HepG2 (cell line): ENCODE measurements at regions not wholly inside any gene's neighbourhood (a gene's known extent, or its start where the extent isn't known, plus 50 kb on each side); places are given as distances from the start of the nearest gene placed in this dataset.

Source experiments
- ATAC-seq: fragments of 200-7000 bp; cut with Tn5 transposase; 3 replicates; pipeline ENCODE4 v1.9.1; 2020; ENCODE audit warnings: mild to moderate bottlenecking, moderate library complexity
- BruUV-seq: library from RNA; stranded (reverse); fragments of 400-500 nt; replicated peaks from 2 replicates; lab custom pipeline; 2021; lab: Mats Ljungman, UMichigan
- CTCF ChIA-PET: fragments of 300-600 bp; formaldehyde crosslinking; extraction: SDS; loops from one replicate; lab custom pipeline; 2021; ENCODE audit warnings: low total read pairs, inconsistent platforms, low intra/inter-chr PET ratio; lab: Yijun Ruan, JAX
- POLR2A ChIA-PET: fragments of 350-600 bp; sonication (Branson Sonifier 250); formaldehyde crosslinking; loops from one replicate; lab custom pipeline; 2020; ENCODE audit warnings: antibody characterized with exemption, inconsistent platforms; lab: Yijun Ruan, JAX
- DNase-seq: peaks from one replicate; pipeline ENCODE4 v3.0.0-alpha.2; 2015; ENCODE audit warnings: low spot score
- FAIRE-seq: peaks from 3 replicates; lab custom pipeline; 2011; peaks lifted over from hg19 to GRCh38; lab: Jason Lieb, UNC
- H2AFZ ChIP-seq: one replicate; pipeline ENCODE4 v1.6.1; 2011; ENCODE audit warnings: low read length, inconsistent platforms
- H3K27ac ChIP-seq: fragments of 300-600 bp; 3 replicates; pipeline ENCODE4 v1.8.0; 2011; ENCODE audit warnings: mixed run types, mild to moderate bottlenecking, mixed read lengths, low read length, inconsistent platforms; ENCODE audit not compliant: insufficient read depth; ENCODE audit errors: extremely low read length
- H3K27me3 ChIP-seq, 2 experiments: fragments of 200-600 bp in 1 of 2; 2 replicates in 1 of 2; 3 replicates in 1 of 2; pipeline versions ENCODE4 v1.6.0 to v1.8.0; 2011; ENCODE audit warnings: low read length in 2 of 2, mild to moderate bottlenecking in 2 of 2, moderate library complexity in 2 of 2, inconsistent platforms in 1 of 2; ENCODE audit not compliant: insufficient read depth in 2 of 2, control insufficient read depth in 1 of 2
- H3K36me3 ChIP-seq, 2 experiments: fragments of 200-600 bp in 1 of 2; replicated peaks in 1 of 2; 2 replicates in 1 of 2; 3 replicates in 1 of 2; pipeline versions ENCODE4 v1.5.1 to v1.8.0; 2011; ENCODE audit warnings: low read length in 2 of 2, inconsistent platforms in 1 of 2; ENCODE audit not compliant: insufficient read depth in 2 of 2, control insufficient read depth in 1 of 2
- H3K4me1 ChIP-seq: 2 replicates; pipeline ENCODE4 v1.5.1; 2012; ENCODE audit warnings: low read length, inconsistent platforms; ENCODE audit not compliant: insufficient read depth
- H3K4me2 ChIP-seq: 2 replicates; pipeline ENCODE4 v1.6.0; 2011; ENCODE audit warnings: low read depth, low read length, inconsistent platforms
- H3K4me3 ChIP-seq, 3 experiments: fragments of 200-600 bp in 1 of 3; sonication (generic), shearing (Covaris generic) in 1 of 3; replicated peaks in 1 of 3; 2 replicates each; pipeline ENCODE4 v1.5.1; 2011 to 2016; ENCODE audit warnings: low read length in 3 of 3, inconsistent platforms in 2 of 3, low read depth in 2 of 3, mild to moderate bottlenecking in 2 of 3, control low read depth in 1 of 3, mixed read lengths in 1 of 3; ENCODE audit not compliant: insufficient read depth in 1 of 3
- H3K79me2 ChIP-seq: one replicate; pipeline ENCODE4 v1.6.1; 2011; ENCODE audit warnings: low read length, inconsistent platforms; ENCODE audit not compliant: insufficient read depth
- H3K9ac ChIP-seq: 2 replicates; pipeline ENCODE4 v1.6.0; 2011; ENCODE audit warnings: mild to moderate bottlenecking, low read depth, low read length, inconsistent platforms; ENCODE audit not compliant: insufficient read depth
- H3K9me3 ChIP-seq: 2 replicates; pipeline ENCODE4 v1.5.1; 2012; ENCODE audit warnings: mild to moderate bottlenecking, low read length
- H4K20me1 ChIP-seq: 2 replicates; pipeline ENCODE4 v1.6.0; 2011; ENCODE audit warnings: inconsistent platforms, mild to moderate bottlenecking, low read length, moderate library complexity; ENCODE audit not compliant: insufficient read depth
- ASH2L ChIP-seq: fragments of 300-600, 200-600 bp; sonication (generic); IDR thresholded peaks from 2 replicates; pipeline ENCODE4 v1.7.0; 2017; ENCODE audit warnings: low read depth, mild to moderate bottlenecking, moderate library complexity, mixed read lengths, low read length; ENCODE audit not compliant: insufficient read length
- ATAD3A ChIP-seq: sonication (generic); formaldehyde crosslinking; IDR thresholded peaks from 2 replicates; pipeline ENCODE4 v1.4.0; 2020; ENCODE audit warnings: missing genetic modification reagents
- CEBPG ChIP-seq: IDR thresholded peaks from 2 replicates; pipeline ENCODE4 v1.6.1; 2016
- FOSL1 ChIP-seq: sonication (generic); formaldehyde crosslinking; IDR thresholded peaks from 2 replicates; pipeline ENCODE4 v1.9.0; 2021; ENCODE audit warnings: missing genetic modification reagents, borderline replicate concordance
- FOXM1 ChIP-seq: sonication (generic); formaldehyde crosslinking; IDR thresholded peaks from 2 replicates; pipeline ENCODE4 v1.5.0; 2020; ENCODE audit warnings: missing genetic modification reagents
- FOXO1 ChIP-seq: sonication (generic); formaldehyde crosslinking; IDR thresholded peaks from 2 replicates; pipeline ENCODE4 v1.4.0; 2020; ENCODE audit warnings: missing genetic modification reagents
- MED8 ChIP-seq: sonication (generic); formaldehyde crosslinking; IDR thresholded peaks from 2 replicates; pipeline ENCODE4 v1.8.1; 2023; ENCODE audit warnings: mild to moderate bottlenecking, missing genetic modification reagents; ENCODE audit not compliant: insufficient replicate concordance
- NR2F1 ChIP-seq, 2 experiments: fragments of 450-650 bp in 1 of 2; formaldehyde crosslinking in 1 of 2; IDR thresholded peaks; 2 replicates each; pipeline versions ENCODE4 v1.5.0 to v1.6.1; 2016 to 2020; ENCODE audit warnings: mild to moderate bottlenecking in 1 of 2, missing compliant biosample characterization in 1 of 2, missing genetic modification reagents in 1 of 2, moderate library complexity in 1 of 2
- PHF20 ChIP-seq: sonication (generic); formaldehyde crosslinking; IDR thresholded peaks from 2 replicates; pipeline ENCODE4 v1.5.0; 2020; ENCODE audit warnings: mild to moderate bottlenecking, missing genetic modification reagents
- RAD21 ChIP-seq: fragments of 450-650 bp; formaldehyde crosslinking; IDR thresholded peaks from 2 replicates; pipeline ENCODE4 v1.5.0; 2020; ENCODE audit warnings: mild to moderate bottlenecking
- SALL1 ChIP-seq: sonication (generic); formaldehyde crosslinking; IDR thresholded peaks from 2 replicates; pipeline ENCODE4 v1.8.0; 2022; ENCODE audit warnings: mild to moderate bottlenecking, missing genetic modification reagents
- TMF1 ChIP-seq: sonication (generic); formaldehyde crosslinking; IDR thresholded peaks from 2 replicates; pipeline ENCODE4 v1.8.1; 2022; ENCODE audit warnings: low read depth, missing genetic modification reagents
- XBP1 ChIP-seq: sonication (generic); formaldehyde crosslinking; IDR thresholded peaks from 2 replicates; pipeline ENCODE4 v1.5.0; 2020; ENCODE audit warnings: missing genetic modification reagents
- ZNF251 ChIP-seq: sonication (generic); formaldehyde crosslinking; IDR thresholded peaks from 2 replicates; pipeline ENCODE4 v1.9.0; 2021; ENCODE audit warnings: mild to moderate bottlenecking, missing genetic modification reagents
- ZNF276 ChIP-seq: sonication (generic); formaldehyde crosslinking; IDR thresholded peaks from 2 replicates; pipeline ENCODE4 v1.4.0; 2020; ENCODE audit warnings: mild to moderate bottlenecking, low read depth, missing genetic modification reagents
- ZNF3 ChIP-seq: IDR thresholded peaks from 2 replicates; pipeline ENCODE4 v1.7.0; 2017; ENCODE audit warnings: inconsistent platforms
- ZNF549 ChIP-seq: sonication (generic); formaldehyde crosslinking; IDR thresholded peaks from 2 replicates; pipeline ENCODE4 v1.5.0; 2020; ENCODE audit warnings: missing genetic modification reagents
- ZNF616 ChIP-seq: sonication (generic); formaldehyde crosslinking; IDR thresholded peaks from 2 replicates; pipeline ENCODE4 v1.5.0; 2020; ENCODE audit warnings: low read depth, mild to moderate bottlenecking, missing genetic modification reagents
- WGBS: methylation state at CpG from one replicate; pipeline ENCODE4 v1.1.6; 2017; ENCODE audit warnings: low lambda C conversion rate; 5-methylcytosine and 5-hydroxymethylcytosine counted together
- in situ Hi-C: cut with HindIII; loops from 2 replicates; pipeline ENCODE4 v1.10.0; 2017; ENCODE audit warnings: low pct_unique_long_range_greater_than_20kb; ENCODE audit not compliant: extremely low pct_ligation_motif_present
- intact Hi-C: fragments of 100-400 bp; cut with micrococcal nuclease; formaldehyde crosslinking; loops from one replicate; pipeline ENCODE4 v1.10.0; 2022; ENCODE audit not compliant: unreplicated experiment
- TF ChIP-seq, protein P1 (sequence below): sonication (generic); formaldehyde crosslinking; IDR thresholded peaks from 2 replicates; pipeline ENCODE4 v1.5.0; 2020; ENCODE audit warnings: missing genetic modification reagents
- TF ChIP-seq, protein P2 (sequence below): sonication (generic); formaldehyde crosslinking; IDR thresholded peaks from 2 replicates; pipeline ENCODE4 v1.8.1; 2023; ENCODE audit warnings: mild to moderate bottlenecking, missing genetic modification reagents, borderline replicate concordance

GRCh38 chr6:112524071-112524470 is 176.9 kb downstream of the RFPL4B start:
- Histone ChIP-seq H3K9me3 (no peaks in the 10 kb centered on the region), H3K27ac (no peak overlapping the region), H3K27me3 (no peaks in the 10 kb centered on the region), H3K4me2 (no peak overlapping the region), H3K4me3 (no peak overlapping the region), H2AFZ (no peak overlapping the region), H3K9ac (no peak overlapping the region), H3K79me2 (no peaks in the 10 kb centered on the region), H4K20me1 (no peaks in the 10 kb centered on the region), H3K4me1 (no peaks in the 10 kb centered on the region), H3K36me3 (no peaks in the 10 kb centered on the region)
- intact Hi-C loops, result no loop called here
- TF ChIP-seq NR2F1 (CRISPR knock-in tag; IDR thresholded peaks at IDR 0.05) (no peak), ZNF616 (CRISPR knock-in tag) (no peak), PHF20 (CRISPR knock-in tag) (no peak), CEBPG (CRISPR knock-in tag) (no peak), XBP1 (no peak), RAD21 (CRISPR knock-in tag) (no peak), MED8 (CRISPR knock-in tag) (no peak), ZNF549 (CRISPR knock-in tag) (no peak), ATAD3A (CRISPR knock-in tag) (no peak)
- POLR2A ChIA-PET, result no interaction called here
- DNase-seq (no peak), ATAC-seq (no peak), FAIRE-seq (no peak)
- 1% methylated on average over 2 of the region's 2 CpGs for WGBS
- no TSS peak for BruUV-seq
- in situ Hi-C loops, result no loop called here
- CTCF ChIA-PET, result no interaction called here

DNA sequence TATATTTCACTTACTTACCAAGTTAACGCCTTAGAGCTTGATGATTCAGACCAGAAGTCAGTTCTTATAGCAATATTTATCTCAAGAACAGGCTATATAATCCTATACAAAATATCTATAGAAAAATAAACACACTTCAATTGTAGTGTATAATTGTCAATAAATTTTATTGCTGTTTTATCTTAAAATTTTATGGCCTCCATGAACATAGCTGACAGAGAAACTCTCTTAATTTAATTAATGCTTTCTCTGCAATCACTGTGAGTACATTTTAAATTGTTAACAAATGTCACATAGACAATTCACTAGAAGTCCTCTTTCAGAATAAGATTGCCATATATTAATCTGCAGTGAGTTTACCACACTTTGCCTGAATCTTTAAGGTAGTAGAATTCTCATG is 178.6 kb downstream of the RFPL4B start:
- POLR2A ChIA-PET, result no interaction called here
- intact Hi-C loops, result no loop called here
- no peaks in the 10 kb centered on the region for H3K27me3 ChIP-seq
- H3K4me3 ChIP-seq, result no peak overlapping the region
- H2AFZ ChIP-seq, result no peak overlapping the region
- 1% methylated on average over 1 of the region's 1 CpG for WGBS
- CTCF ChIA-PET, result no interaction called here
- no peaks in the 10 kb centered on the region for H4K20me1 ChIP-seq
- BruUV-seq, result no TSS peak
- DNase-seq (no peak), FAIRE-seq (no peak), ATAC-seq (no peak)
- no peaks in the 10 kb centered on the region for H3K79me2 ChIP-seq
- no peaks in the 10 kb centered on the region for H3K4me1 ChIP-seq
- in situ Hi-C loops, result no loop called here
- no peak overlapping the region for H3K4me2 ChIP-seq
- H3K27ac ChIP-seq, result no peak overlapping the region
- no peaks in the 10 kb centered on the region for H3K9me3 ChIP-seq
- no peak overlapping the region for H3K9ac ChIP-seq
- no peaks in the 10 kb centered on the region for H3K36me3 ChIP-seq
- TF ChIP-seq TMF1 (CRISPR knock-in tag) (no peak), ASH2L (no peak), ZNF251 (no peak), FOSL1 (no peak), FOXO1 (CRISPR knock-in tag) (no peak), ZNF3 (CRISPR knock-in tag) (no peak), FOXM1 (CRISPR knock-in tag) (no peak), ZNF276 (CRISPR knock-in tag) (no peak), SALL1 (CRISPR knock-in tag) (no peak)
- TF ChIP-seq, protein P1, sequence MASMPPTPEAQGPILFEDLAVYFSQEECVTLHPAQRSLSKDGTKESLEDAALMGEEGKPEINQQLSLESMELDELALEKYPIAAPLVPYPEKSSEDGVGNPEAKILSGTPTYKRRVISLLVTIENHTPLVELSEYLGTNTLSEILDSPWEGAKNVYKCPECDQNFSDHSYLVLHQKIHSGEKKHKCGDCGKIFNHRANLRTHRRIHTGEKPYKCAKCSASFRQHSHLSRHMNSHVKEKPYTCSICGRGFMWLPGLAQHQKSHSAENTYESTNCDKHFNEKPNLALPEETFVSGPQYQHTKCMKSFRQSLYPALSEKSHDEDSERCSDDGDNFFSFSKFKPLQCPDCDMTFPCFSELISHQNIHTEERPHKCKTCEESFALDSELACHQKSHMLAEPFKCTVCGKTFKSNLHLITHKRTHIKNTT, result no peak
- TF ChIP-seq, protein P2, sequence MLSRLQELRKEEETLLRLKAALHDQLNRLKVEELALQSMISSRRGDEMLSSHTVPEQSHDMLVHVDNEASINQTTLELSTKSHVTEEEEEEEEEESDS (CRISPR knock-in tag), result no peak
